ENCODE measurements at regions not wholly inside any gene's neighbourhood (a gene's known extent, or its start where the extent isn't known, plus 50 kb on each side); places are given as distances from the start of the nearest gene placed in this dataset.

DNA sequence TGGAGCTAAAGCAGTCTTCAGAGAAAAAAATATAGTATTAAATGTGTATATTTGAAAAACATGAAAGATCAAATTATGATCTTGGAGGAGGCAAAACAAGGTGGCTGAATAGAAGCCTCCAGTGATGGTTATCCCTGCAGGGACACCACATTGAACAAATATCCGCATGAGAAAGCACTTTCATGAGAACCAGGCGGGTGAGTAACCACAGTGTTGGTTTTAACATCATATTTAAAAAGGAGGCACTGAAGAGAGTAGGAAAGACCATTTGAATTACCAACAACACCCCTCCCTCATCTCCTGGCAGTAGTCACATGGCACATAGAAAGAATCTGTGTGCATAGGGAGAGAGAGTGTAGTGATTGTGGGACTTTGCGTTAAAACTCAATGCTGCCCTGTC lies 759.6 kb upstream of the NRXN1 start:
- TF ChIP-seq CTCF (IDR thresholded peaks at IDR 0.05): no peak
- no peak for TF ChIP-seq EP300 (IDR thresholded peaks at IDR 0.05)
- TF ChIP-seq POLR2A (IDR thresholded peaks at IDR 0.05): no peak
